Breast epithelium (tissue), 4 donors: ENCODE measurements at regions not wholly inside any gene's neighbourhood (a gene's known extent, or its start where the extent isn't known, plus 50 kb on each side); places are given as distances from the start of the nearest gene placed in this dataset.

ENCODE experiments used
- DNase-seq, 2 donors: peaks; one replicate each; pipeline ENCODE4 v3.0.0-alpha.2; 2019; ENCODE audit warnings: low spot score in 2 of 2
- H3K27ac ChIP-seq, 2 donors: fragments of 200-600 bp; sonication (generic) in 1 of 2; one replicate each; pipeline ENCODE4 v1.5.1; 2016 to 2019; ENCODE audit warnings: mild to moderate bottlenecking in 1 of 2
- H3K27me3 ChIP-seq, 2 donors: fragments of 200-600 bp; sonication (generic) in 1 of 2; one replicate each; pipeline versions ENCODE4 v1.5.1 to v1.6.0; 2017 to 2019; ENCODE audit warnings: control low read depth in 1 of 2, mild to moderate bottlenecking in 1 of 2
- H3K36me3 ChIP-seq: fragments of 200-600 bp; one replicate; pipeline ENCODE4 v1.5.1; 2019
- H3K4me1 ChIP-seq, 2 donors: fragments of 200-600 bp; sonication (generic); one replicate each; pipeline ENCODE4 v1.5.1; 2016 to 2019; ENCODE audit warnings: control low read depth in 1 of 2
- H3K4me3 ChIP-seq, 3 donors: fragments of 200-600 bp; sonication (generic); 1 replicate in 2 of 3; 2 replicates in 1 of 3; pipeline ENCODE4 v1.5.1; 2016 to 2019; ENCODE audit warnings: mild to moderate bottlenecking in 3 of 3, moderate library complexity in 2 of 3
- H3K9me3 ChIP-seq, 2 donors: fragments of 200-600 bp; sonication (generic) in 1 of 2; one replicate each; pipeline ENCODE4 v1.5.1; 2016 to 2019; ENCODE audit warnings: control low read depth in 1 of 2
- CTCF ChIP-seq, 3 donors: fragments of 450-650 bp; IDR thresholded peaks; one replicate each; pipeline ENCODE4 v1.5.1; 2016 to 2017; ENCODE audit warnings: antibody characterized with exemption in 3 of 3, mild to moderate bottlenecking in 3 of 3, moderate library complexity in 3 of 3
- POLR2A ChIP-seq: fragments of 450-650 bp; IDR thresholded peaks from one replicate; pipeline ENCODE4 v1.6.1; 2016; ENCODE audit warnings: antibody characterized with exemption, mild to moderate bottlenecking, moderate library complexity
- POLR2AphosphoS5 ChIP-seq, 3 donors: sonication (generic); formaldehyde crosslinking; IDR thresholded peaks; one replicate each; pipeline ENCODE4 v1.6.1; 2017; ENCODE audit warnings: antibody characterized with exemption in 3 of 3
- intact Hi-C: fragments of 100-400 bp; cut with DNase I; formaldehyde crosslinking; loops from one replicate; pipeline ENCODE4 v1.15.1; 2023; ENCODE audit warnings: low total_unique reads

- intact Hi-C loops, result no loop called here
- no peaks in the 10 kb centered on the region for H3K36me3 ChIP-seq
- TF ChIP-seq CTCF (IDR thresholded peaks at IDR 0.05), result no peak
- no peak for TF ChIP-seq POLR2A
- TF ChIP-seq POLR2AphosphoS5 (IDR thresholded peaks at IDR 0.05), result no peak
- no peaks in the 10 kb centered on the region for H3K27me3 ChIP-seq
- no peak for DNase-seq
- no peak overlapping the region for H3K27ac ChIP-seq
- no peak overlapping the region for H3K4me3 ChIP-seq
- H3K9me3 ChIP-seq, result no peaks in the 10 kb centered on the region
- H3K4me1 ChIP-seq, result no peaks in the 10 kb centered on the region
These were observed 431.6 kb downstream of the RFC3 start for GRCh38 chr13:34249546-34250039.

GRCh38 chr13:34250151-34250670, 432.3 kb downstream of the RFC3 start:
- no peak overlapping the region for H3K27ac ChIP-seq
- TF ChIP-seq CTCF (IDR thresholded peaks at IDR 0.05) (no peak), POLR2AphosphoS5 (IDR thresholded peaks at IDR 0.05) (no peak), POLR2A (no peak)
- no peak overlapping the region for H3K4me3 ChIP-seq
- no peaks in the 10 kb centered on the region for H3K27me3 ChIP-seq
- intact Hi-C loops, result no loop called here
- H3K36me3 ChIP-seq, result no peaks in the 10 kb centered on the region
- no peaks in the 10 kb centered on the region for H3K4me1 ChIP-seq
- no peak for DNase-seq
- no peaks in the 10 kb centered on the region for H3K9me3 ChIP-seq

GRCh38 chr13:34254366-34254765, 436.4 kb downstream of the RFC3 start:
- DNase-seq, result no peak
- Histone ChIP-seq H3K36me3 (no peaks in the 10 kb centered on the region), H3K27ac (no peak overlapping the region), H3K4me3 (no peak overlapping the region), H3K27me3 (no peaks in the 10 kb centered on the region), H3K9me3 (no peaks in the 10 kb centered on the region), H3K4me1 (no peaks in the 10 kb centered on the region)
- TF ChIP-seq POLR2AphosphoS5 (IDR thresholded peaks at IDR 0.05) (no peak), POLR2A (no peak), CTCF (IDR thresholded peaks at IDR 0.05) (no peak)
- intact Hi-C loops, result no loop called here

GRCh38 chr13:34255711-34256110, 437.8 kb downstream of the RFC3 start:
- Histone ChIP-seq H3K27ac (no peak overlapping the region), H3K36me3 (no peaks in the 10 kb centered on the region), H3K4me1 (no peaks in the 10 kb centered on the region), H3K27me3 (no peaks in the 10 kb centered on the region), H3K9me3 (no peaks in the 10 kb centered on the region), H3K4me3 (no peak overlapping the region)
- intact Hi-C loops, result no loop called here
- no peak for TF ChIP-seq CTCF (IDR thresholded peaks at IDR 0.05)
- no peak for TF ChIP-seq POLR2A
- no peak for TF ChIP-seq POLR2AphosphoS5 (IDR thresholded peaks at IDR 0.05)
- no peak for DNase-seq

- Histone ChIP-seq H3K27ac (no peak overlapping the region), H3K4me1 (no peaks in the 10 kb centered on the region), H3K27me3 (no peaks in the 10 kb centered on the region), H3K4me3 (no peak overlapping the region), H3K36me3 (no peaks in the 10 kb centered on the region), H3K9me3 (no peaks in the 10 kb centered on the region)
- DNase-seq, result no peak
- TF ChIP-seq POLR2A (no peak), CTCF (IDR thresholded peaks at IDR 0.05) (no peak), POLR2AphosphoS5 (IDR thresholded peaks at IDR 0.05) (no peak)
- intact Hi-C loops, result no loop called here
These were observed 438.3 kb downstream of the RFC3 start for GRCh38 chr13:34256236-34256635.
